HG03139 (cell line): ENCODE measurements at regions not wholly inside any gene's neighbourhood (a gene's known extent, or its start where the extent isn't known, plus 50 kb on each side); places are given as distances from the start of the nearest gene placed in this dataset.

Experiments
- ATAC-seq: cut with Tn5 transposase; IDR thresholded peaks from one replicate; pipeline ENCODE4 v1.9.1; 2021; ENCODE audit not compliant: unreplicated experiment

DNA sequence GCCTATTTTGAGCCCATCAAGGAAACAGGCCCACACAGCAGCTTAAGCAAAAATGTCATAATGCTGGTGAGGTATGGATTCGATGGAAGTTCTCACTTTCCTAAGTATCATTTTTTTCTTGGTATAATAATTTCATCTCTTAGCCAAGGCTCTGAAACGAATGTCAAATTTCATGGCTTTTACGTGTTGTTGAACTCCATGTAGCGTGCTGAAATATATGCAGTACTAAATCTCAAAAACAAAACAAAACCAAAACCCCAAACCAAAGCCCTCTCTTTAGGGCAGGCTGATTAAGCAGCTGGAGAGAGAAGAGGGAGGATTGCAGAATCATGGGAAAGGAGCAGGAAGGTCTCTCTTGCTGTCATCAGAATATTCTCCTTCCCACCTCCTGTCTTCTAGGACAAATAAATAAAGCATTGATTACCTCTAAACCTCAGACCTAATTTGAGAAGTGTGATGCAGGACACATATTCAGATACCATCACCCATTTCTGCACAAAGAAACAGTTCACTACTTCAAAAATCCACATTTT, 58.3 kb downstream of the TMEM174 start:
- no peak for ATAC-seq

DNA sequence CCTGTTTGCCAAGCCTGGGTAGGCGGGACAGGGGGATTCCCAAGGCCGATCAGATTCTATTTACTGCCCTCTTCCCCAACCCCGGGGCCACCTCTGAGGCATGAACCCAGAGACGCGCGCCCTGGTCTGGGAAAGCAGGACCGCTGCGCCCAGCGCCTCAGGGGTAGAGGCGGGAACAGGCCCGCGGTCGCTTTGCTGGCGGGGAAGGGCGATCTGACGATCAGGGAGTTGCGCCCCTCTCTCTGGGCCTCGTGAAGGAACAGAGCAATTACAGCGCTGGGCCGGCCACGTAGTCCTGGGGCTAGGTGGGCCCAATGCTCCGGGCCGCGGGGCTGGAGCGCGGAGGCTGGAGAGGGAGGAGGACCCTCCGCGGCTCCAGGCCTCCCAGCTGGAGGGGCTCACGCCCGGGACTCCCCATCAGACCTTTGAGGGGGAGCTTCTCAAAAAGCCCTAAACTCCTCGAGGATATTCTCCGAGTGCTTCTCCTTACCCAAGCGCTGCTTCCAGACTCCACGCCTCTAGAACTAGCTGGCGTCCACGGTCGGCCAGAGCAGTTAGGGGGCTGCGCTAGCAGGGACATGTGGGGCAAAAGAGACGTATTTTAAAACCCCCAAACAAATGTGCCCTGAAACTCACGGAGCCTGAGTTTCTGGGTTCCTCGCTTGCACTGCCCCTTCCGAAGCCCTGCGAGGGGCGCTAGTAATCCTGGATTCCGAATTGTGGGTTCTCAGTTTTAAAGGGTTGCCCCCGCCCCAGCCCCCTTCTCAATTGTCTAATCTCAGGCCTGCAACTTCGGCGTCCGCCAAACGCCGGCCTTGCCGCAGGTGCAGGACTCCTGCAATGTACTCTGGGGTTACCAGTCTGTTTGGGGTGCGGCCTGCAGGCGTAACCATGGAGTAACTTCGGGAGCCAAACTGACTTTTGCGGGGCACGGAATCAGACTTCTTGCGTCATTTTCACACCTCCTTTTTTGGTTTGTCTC, 57.6 kb downstream of the TMEM174 start:
- ATAC-seq = no peak

DNA sequence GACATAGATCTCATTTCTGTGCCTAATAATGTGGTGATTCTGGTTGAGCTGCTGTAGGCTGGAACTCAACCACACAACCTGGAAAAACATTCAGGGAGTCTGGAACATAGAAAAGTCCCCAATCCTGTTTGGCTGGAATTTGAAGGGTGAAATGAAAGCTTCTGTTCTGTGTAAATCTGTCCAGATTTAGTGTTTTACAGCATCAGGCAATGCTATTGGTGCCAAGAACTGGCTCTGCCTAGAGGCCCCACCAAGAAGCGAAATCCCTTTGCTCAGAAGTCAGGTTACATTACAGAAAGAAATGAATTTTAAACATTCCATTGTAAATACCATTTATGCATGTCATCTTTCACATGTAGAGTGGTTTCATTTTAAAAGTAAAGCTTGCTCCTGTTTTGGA, 56.3 kb downstream of the TMEM174 start:
- no peak for ATAC-seq

DNA sequence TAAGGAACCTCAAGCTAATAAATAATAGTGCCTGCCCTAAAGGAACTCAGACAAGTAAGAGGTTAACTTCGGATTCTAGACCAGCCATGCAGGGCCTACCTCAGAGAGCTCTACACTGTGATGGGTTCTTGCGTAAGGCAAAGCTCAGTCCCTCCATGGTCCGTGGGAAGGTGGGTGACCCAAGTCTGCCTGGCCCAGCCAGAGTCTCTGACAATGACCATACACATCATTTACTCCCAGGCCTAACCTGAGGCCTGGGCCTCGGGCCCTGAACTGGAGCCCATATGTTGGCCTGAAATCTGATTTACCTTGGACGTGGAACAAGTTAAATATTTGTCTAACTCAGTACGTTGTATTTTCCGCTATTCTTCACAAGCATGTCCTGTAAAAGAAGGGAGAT, 55.1 kb downstream of the TMEM174 start:
- ATAC-seq = no peak
